Keratinocyte (primary cell): ENCODE measurements at regions not wholly inside any gene's neighbourhood (a gene's known extent, or its start where the extent isn't known, plus 50 kb on each side); places are given as distances from the start of the nearest gene placed in this dataset.

Source experiments
- DNase-seq: peaks from one replicate; pipeline ENCODE4 v3.0.0-alpha.2; 2011; ENCODE audit warnings: low read depth, missing footprints, low spot score
- FAIRE-seq: peaks from 2 replicates; lab custom pipeline; 2011; peaks lifted over from hg19 to GRCh38; lab: Jason Lieb, UNC
- H2AFZ ChIP-seq: 2 replicates; pipeline ENCODE4 v1.6.0; 2012; ENCODE audit warnings: low read length, control low read depth, inconsistent platforms; ENCODE audit not compliant: control insufficient read depth
- H3K27ac ChIP-seq: 2 replicates; pipeline ENCODE4 v1.5.1; 2011; ENCODE audit warnings: low read length; ENCODE audit not compliant: control insufficient read depth, insufficient read depth
- H3K27me3 ChIP-seq: 3 replicates; pipeline ENCODE4 v1.6.0; 2011; ENCODE audit warnings: low read length; ENCODE audit not compliant: control insufficient read depth, insufficient read depth; ENCODE audit errors: extremely low read depth
- H3K36me3 ChIP-seq, 2 experiments: 2 replicates in 1 of 2; 3 replicates in 1 of 2; pipeline ENCODE4 v1.5.1; 2011; ENCODE audit warnings: low read length in 2 of 2, mild to moderate bottlenecking in 1 of 2; ENCODE audit not compliant: control insufficient read depth in 2 of 2, insufficient read depth in 2 of 2; ENCODE audit errors: extremely low read depth in 1 of 2
- H3K4me1 ChIP-seq: 3 replicates; pipeline ENCODE4 v1.5.1; 2011; ENCODE audit warnings: low read length; ENCODE audit not compliant: control insufficient read depth, insufficient read depth; ENCODE audit errors: extremely low read depth
- H3K4me2 ChIP-seq: 3 replicates; pipeline ENCODE4 v1.6.0; 2011; ENCODE audit warnings: low read depth, low read length; ENCODE audit not compliant: control insufficient read depth, insufficient read depth; ENCODE audit errors: extremely low read depth
- H3K4me3 ChIP-seq, 3 experiments: fragments of 200-600 bp in 1 of 3; sonication (generic) in 1 of 3; 2 replicates in 2 of 3; 3 replicates in 1 of 3; pipeline ENCODE4 v1.5.1; 2011 to 2016; ENCODE audit warnings: low read length in 3 of 3, mild to moderate bottlenecking in 3 of 3, control low read depth in 2 of 3, inconsistent platforms in 1 of 3, low read depth in 1 of 3, mixed read lengths in 1 of 3, mixed run types in 1 of 3, moderate library complexity in 1 of 3; ENCODE audit not compliant: control insufficient read depth in 2 of 3, insufficient read depth in 2 of 3; ENCODE audit errors: extremely low read depth in 1 of 3
- H3K79me2 ChIP-seq: 2 replicates; pipeline ENCODE4 v1.6.0; 2012; ENCODE audit warnings: low read length; ENCODE audit not compliant: control insufficient read depth, insufficient read depth
- H3K9ac ChIP-seq: 3 replicates; pipeline ENCODE4 v1.6.0; 2011; ENCODE audit warnings: low read length; ENCODE audit not compliant: control insufficient read depth, insufficient read depth; ENCODE audit errors: extremely low read depth
- H3K9me1 ChIP-seq: 3 replicates; pipeline ENCODE4 v1.6.0; 2011; ENCODE audit warnings: low read length; ENCODE audit not compliant: control insufficient read depth, insufficient read depth; ENCODE audit errors: extremely low read depth
- H3K9me3 ChIP-seq: 2 replicates; pipeline ENCODE4 v1.5.1; 2012; ENCODE audit warnings: low read depth, low read length; ENCODE audit not compliant: control insufficient read depth
- H4K20me1 ChIP-seq: 3 replicates; pipeline ENCODE4 v1.6.0; 2011; ENCODE audit warnings: low read length; ENCODE audit not compliant: control insufficient read depth, insufficient read depth; ENCODE audit errors: extremely low read depth
- EZH2 ChIP-seq: IDR thresholded peaks from one replicate; pipeline ENCODE4 v1.6.1; 2012; ENCODE audit warnings: inconsistent platforms, mild to moderate bottlenecking, low read length, moderate library complexity
- dilution Hi-C: fragments of 300-500 bp; cut with MboI; formaldehyde crosslinking; loops from one replicate; pipeline ENCODE4 v1.7.0; 2020; ENCODE audit warnings: low sequenced_read_pairs; ENCODE audit not compliant: extremely low pct_ligation_motif_present
- TF ChIP-seq, protein P1 (sequence below), 3 experiments: IDR thresholded peaks in 1 of 3; conservative IDR thresholded peaks in 1 of 3; optimal IDR thresholded peaks in 1 of 3; 2 replicates in 2 of 3; 3 replicates in 1 of 3; pipeline versions ENCODE3 to v1.5.1; 2011; ENCODE audit warnings: low read length in 3 of 3, mild to moderate bottlenecking in 3 of 3, moderate library complexity in 2 of 3, control low read depth in 1 of 3, inconsistent platforms in 1 of 3; ENCODE audit not compliant: insufficient read depth in 2 of 3; ENCODE audit errors: extremely low read depth in 1 of 3

DNA sequence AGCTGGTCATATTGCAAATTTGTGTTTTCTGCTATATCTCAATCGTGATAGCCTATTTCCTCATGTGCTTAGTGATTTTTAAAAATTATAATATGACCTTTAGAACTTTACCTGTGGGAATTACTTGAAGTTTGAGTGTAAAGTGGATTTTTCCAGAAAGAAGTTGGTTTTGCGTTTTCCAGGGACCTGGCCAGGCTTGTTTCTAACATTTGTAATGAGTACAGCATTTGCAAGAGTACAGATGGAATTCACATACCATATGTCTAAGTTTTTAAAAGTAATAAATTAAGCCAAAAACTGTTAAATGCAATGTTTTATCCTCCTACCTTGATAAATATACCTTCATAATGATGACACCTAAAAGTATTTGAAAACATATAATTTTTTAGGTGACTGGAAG lies 443.2 kb downstream of the REEP3 start:
- DNase-seq (no peak), FAIRE-seq (no peak)
- dilution Hi-C loops = no loop called here
- H3K9me3 ChIP-seq = no peaks in the 10 kb centered on the region
- H3K9me1 ChIP-seq = no peaks in the 10 kb centered on the region
- no peak overlapping the region for H3K4me3 ChIP-seq
- no peak overlapping the region for H3K9ac ChIP-seq
- no peaks in the 10 kb centered on the region for H4K20me1 ChIP-seq
- no peak overlapping the region for H3K4me2 ChIP-seq
- no peak overlapping the region for H2AFZ ChIP-seq
- H3K27me3 ChIP-seq = no peaks in the 10 kb centered on the region
- no peak for TF ChIP-seq EZH2
- TF ChIP-seq, protein P1, sequence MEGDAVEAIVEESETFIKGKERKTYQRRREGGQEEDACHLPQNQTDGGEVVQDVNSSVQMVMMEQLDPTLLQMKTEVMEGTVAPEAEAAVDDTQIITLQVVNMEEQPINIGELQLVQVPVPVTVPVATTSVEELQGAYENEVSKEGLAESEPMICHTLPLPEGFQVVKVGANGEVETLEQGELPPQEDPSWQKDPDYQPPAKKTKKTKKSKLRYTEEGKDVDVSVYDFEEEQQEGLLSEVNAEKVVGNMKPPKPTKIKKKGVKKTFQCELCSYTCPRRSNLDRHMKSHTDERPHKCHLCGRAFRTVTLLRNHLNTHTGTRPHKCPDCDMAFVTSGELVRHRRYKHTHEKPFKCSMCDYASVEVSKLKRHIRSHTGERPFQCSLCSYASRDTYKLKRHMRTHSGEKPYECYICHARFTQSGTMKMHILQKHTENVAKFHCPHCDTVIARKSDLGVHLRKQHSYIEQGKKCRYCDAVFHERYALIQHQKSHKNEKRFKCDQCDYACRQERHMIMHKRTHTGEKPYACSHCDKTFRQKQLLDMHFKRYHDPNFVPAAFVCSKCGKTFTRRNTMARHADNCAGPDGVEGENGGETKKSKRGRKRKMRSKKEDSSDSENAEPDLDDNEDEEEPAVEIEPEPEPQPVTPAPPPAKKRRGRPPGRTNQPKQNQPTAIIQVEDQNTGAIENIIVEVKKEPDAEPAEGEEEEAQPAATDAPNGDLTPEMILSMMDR (optimal IDR thresholded peaks at IDR 0.05 in 1 of 3, IDR thresholded peaks at IDR 0.05 in 1 of 3, conservative IDR thresholded peaks at IDR 0.05 in 1 of 3; ENCODE audit: extremely low read depth in 1 of 3, insufficient read depth in 2 of 3, low read length in 3 of 3) = no peak
- no peaks in the 10 kb centered on the region for H3K36me3 ChIP-seq
- no peaks in the 10 kb centered on the region for H3K4me1 ChIP-seq
- H3K27ac ChIP-seq = no peak overlapping the region
- no peaks in the 10 kb centered on the region for H3K79me2 ChIP-seq

DNA sequence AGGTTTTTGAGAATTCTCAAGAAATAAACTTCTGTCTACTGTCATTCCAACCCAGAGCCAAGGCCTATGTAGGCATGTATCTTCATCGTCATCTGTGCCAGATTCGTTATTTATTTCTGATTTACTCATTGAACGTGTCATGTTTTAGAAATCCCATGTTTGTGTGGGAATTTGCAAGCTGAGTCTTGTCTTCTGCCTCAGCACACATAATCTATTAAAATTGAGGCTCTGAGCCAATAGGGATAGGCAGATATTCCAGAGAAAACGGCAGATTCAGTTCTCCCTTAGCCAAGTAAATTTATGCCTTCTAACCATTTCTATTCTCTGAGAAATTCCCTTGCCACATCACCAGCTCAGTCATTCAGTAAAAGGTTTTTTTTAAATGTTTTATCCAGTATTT lies 444.6 kb downstream of the REEP3 start:
- H3K9me1 ChIP-seq = no peaks in the 10 kb centered on the region
- no peaks in the 10 kb centered on the region for H3K27me3 ChIP-seq
- no peaks in the 10 kb centered on the region for H3K4me1 ChIP-seq
- DNase-seq (no peak), FAIRE-seq (no peak)
- no peak overlapping the region for H3K4me3 ChIP-seq
- H3K79me2 ChIP-seq = no peaks in the 10 kb centered on the region
- no peak overlapping the region for H2AFZ ChIP-seq
- no peak overlapping the region for H3K4me2 ChIP-seq
- H3K9me3 ChIP-seq = no peaks in the 10 kb centered on the region
- dilution Hi-C loops = no loop called here
- TF ChIP-seq, protein P1 (optimal IDR thresholded peaks at IDR 0.05 in 1 of 3, IDR thresholded peaks at IDR 0.05 in 1 of 3, conservative IDR thresholded peaks at IDR 0.05 in 1 of 3; ENCODE audit: extremely low read depth in 1 of 3, insufficient read depth in 2 of 3, low read length in 3 of 3) = no peak
- no peak for TF ChIP-seq EZH2
- no peaks in the 10 kb centered on the region for H4K20me1 ChIP-seq
- no peak overlapping the region for H3K9ac ChIP-seq
- H3K27ac ChIP-seq = no peak overlapping the region
- H3K36me3 ChIP-seq = no peaks in the 10 kb centered on the region
